Kidney epithelial cell (primary cell): ENCODE measurements at regions not wholly inside any gene's neighbourhood (a gene's known extent, or its start where the extent isn't known, plus 50 kb on each side); places are given as distances from the start of the nearest gene placed in this dataset.
"Not testable (repeated sequence)": the region's sequence is repeated elsewhere in the genome, so short reads cannot be mapped to it uniquely, and the experiment has no call there.

Experiments
- DNase-seq: peaks from one replicate; pipeline ENCODE4 v3.0.0-alpha.2; 2010; ENCODE audit warnings: low read depth
- H3K27me3 ChIP-seq: 2 replicates; pipeline ENCODE4 v1.6.0; 2011; ENCODE audit warnings: low read length; ENCODE audit not compliant: control insufficient read depth, insufficient read depth
- H3K36me3 ChIP-seq: 2 replicates; pipeline ENCODE4 v1.5.1; 2011; ENCODE audit warnings: low read length; ENCODE audit not compliant: control insufficient read depth, insufficient read depth
- H3K4me3 ChIP-seq: 2 replicates; pipeline ENCODE4 v1.5.1; 2011; ENCODE audit warnings: low read depth, mild to moderate bottlenecking, control low read depth, low read length
- TF ChIP-seq, protein P1 (sequence below): IDR thresholded peaks from 2 replicates; pipeline ENCODE4 v1.5.1; 2011; ENCODE audit warnings: mild to moderate bottlenecking, moderate library complexity, low read length, control low read depth, inconsistent platforms; ENCODE audit not compliant: insufficient read depth, poor library complexity, severe bottlenecking

DNA sequence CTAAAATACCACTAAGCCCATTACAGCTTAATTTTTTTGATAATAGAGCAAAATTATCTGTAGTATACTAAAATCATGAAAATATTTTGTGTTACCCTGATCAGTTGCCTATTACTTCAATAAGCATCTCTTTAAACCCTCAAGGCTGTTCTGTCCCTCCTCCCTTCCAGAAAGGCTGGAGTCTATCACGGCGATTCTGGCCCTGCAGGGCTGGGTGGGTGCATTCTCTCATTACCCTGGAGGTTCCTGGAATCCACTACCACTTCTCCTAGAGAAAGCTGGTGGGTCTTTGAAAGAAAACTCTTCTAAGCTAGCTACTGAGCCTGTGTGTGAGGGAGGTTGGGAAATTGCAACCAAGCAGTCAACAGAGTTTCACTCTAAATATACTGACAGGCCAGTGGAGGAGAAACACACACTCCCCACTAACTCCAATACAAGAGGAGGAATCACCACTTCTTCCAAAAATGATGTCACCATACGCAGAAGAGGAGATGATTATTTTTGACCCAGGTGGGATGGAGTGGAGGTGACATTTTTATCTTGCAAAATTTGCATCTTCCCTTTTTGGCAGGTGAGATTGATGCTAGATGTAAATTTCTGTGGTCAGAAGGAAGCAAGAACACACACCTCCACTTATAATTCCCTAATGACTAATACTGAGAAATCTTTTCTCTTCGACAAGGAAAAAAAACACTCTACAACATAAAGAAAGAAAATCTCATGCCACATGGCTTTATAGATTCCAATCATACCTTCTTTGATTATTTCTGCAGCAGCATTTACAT, 182.3 kb upstream of the PHACTR1 start:
- TF ChIP-seq, protein P1, sequence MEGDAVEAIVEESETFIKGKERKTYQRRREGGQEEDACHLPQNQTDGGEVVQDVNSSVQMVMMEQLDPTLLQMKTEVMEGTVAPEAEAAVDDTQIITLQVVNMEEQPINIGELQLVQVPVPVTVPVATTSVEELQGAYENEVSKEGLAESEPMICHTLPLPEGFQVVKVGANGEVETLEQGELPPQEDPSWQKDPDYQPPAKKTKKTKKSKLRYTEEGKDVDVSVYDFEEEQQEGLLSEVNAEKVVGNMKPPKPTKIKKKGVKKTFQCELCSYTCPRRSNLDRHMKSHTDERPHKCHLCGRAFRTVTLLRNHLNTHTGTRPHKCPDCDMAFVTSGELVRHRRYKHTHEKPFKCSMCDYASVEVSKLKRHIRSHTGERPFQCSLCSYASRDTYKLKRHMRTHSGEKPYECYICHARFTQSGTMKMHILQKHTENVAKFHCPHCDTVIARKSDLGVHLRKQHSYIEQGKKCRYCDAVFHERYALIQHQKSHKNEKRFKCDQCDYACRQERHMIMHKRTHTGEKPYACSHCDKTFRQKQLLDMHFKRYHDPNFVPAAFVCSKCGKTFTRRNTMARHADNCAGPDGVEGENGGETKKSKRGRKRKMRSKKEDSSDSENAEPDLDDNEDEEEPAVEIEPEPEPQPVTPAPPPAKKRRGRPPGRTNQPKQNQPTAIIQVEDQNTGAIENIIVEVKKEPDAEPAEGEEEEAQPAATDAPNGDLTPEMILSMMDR, result no peak
- no peaks in the 10 kb centered on the region for H3K27me3 ChIP-seq
- no peak overlapping the region for H3K4me3 ChIP-seq
- DNase-seq, result no peak
- no peaks in the 10 kb centered on the region for H3K36me3 ChIP-seq

DNA sequence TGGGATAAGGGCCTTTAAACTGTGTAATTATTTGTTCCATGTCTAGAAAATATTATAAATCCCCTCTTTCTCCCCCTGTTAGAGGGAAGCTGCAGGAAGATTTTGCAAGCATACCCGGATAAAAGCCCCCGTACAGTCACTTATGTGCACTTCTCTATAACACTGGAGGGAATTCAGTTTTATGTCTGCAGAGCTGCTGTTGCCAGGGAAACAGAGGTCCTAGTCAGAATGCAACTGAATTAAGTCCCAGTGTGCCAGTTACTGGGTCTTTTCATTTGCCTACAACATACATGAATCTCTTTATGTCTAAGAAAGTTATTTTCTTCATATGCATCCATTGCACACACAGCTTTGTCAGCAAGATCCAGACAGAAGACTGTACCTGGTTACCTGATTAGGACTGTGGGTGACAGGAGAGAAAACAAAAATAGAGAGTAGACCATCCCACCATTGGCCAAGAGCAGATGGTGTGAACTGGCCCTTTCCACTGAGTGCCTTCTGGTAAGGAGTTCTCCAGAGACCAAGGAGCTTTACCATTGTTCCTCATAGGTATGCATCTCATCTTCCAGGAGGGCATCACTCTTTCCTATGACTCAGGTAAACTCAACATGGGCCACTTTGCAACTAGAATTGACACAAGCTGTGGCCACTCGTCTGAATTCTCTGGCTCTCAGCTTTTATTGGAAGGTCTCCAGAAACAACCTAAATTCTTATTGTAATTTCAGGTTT, 180.8 kb upstream of the PHACTR1 start:
- Histone ChIP-seq H3K4me3 (no peak overlapping the region), H3K27me3 (no peaks in the 10 kb centered on the region), H3K36me3 (no peaks in the 10 kb centered on the region)
- no peak for DNase-seq
- TF ChIP-seq, protein P1, result no peak

- H3K36me3 ChIP-seq, result no peaks in the 10 kb centered on the region
- TF ChIP-seq, protein P1, result no peak
- no peaks in the 10 kb centered on the region for H3K27me3 ChIP-seq
- no peak for DNase-seq
- H3K4me3 ChIP-seq, result no peak overlapping the region
Observed at GRCh38 chr6:12536416-12536815, 180.2 kb upstream of the PHACTR1 start.

DNA sequence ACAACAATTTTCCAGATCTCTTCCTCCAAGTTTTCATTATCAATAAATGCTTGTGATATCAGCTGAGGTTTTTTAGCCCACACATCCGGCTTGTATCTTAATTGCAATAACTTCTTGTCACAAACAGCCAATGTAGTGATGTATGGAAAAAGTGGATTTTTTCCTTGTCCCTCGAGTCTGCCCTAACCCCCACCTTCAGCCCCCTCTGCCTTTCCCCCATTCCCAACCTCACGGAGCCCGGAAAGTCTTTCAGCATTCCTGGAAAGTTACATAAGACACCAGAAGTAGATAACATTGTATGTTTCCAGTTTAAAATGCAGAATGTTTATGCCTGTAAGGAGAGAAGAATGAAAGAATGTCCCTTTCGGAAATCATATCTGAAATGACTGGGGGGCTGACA, 179.2 kb upstream of the PHACTR1 start:
- H3K4me3 ChIP-seq, result no peak overlapping the region
- no peak for DNase-seq
- no peaks in the 10 kb centered on the region for H3K27me3 ChIP-seq
- TF ChIP-seq, protein P1, result no peak
- no peaks in the 10 kb centered on the region for H3K36me3 ChIP-seq

DNA sequence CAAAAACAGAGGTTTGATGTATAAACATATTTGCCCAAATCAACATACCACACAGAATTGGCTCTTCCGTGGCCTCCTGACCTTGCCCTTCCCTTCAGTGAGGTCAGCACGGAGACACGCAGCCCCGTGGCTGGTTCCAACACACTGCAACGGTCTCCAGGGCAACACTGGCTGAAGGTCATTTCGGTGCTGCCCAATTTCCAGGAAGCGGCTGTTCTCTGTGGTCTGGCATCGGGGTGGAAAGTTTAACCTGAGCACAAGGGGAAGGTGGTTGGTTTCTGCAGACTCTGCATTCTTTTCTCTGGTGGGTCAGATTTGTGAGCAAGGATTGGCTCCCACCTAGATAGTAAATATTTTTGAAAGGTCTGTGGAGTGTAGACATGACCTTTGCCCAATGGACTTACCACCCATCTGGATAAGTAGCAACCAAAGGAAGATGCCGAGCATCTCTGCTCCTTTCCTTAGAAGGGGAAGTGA, 177.6 kb upstream of the PHACTR1 start:
- DNase-seq, result no peak
- Histone ChIP-seq H3K27me3 (no peaks in the 10 kb centered on the region), H3K4me3 (no peak overlapping the region), H3K36me3 (no peaks in the 10 kb centered on the region)
- TF ChIP-seq, protein P1, result no peak

DNA sequence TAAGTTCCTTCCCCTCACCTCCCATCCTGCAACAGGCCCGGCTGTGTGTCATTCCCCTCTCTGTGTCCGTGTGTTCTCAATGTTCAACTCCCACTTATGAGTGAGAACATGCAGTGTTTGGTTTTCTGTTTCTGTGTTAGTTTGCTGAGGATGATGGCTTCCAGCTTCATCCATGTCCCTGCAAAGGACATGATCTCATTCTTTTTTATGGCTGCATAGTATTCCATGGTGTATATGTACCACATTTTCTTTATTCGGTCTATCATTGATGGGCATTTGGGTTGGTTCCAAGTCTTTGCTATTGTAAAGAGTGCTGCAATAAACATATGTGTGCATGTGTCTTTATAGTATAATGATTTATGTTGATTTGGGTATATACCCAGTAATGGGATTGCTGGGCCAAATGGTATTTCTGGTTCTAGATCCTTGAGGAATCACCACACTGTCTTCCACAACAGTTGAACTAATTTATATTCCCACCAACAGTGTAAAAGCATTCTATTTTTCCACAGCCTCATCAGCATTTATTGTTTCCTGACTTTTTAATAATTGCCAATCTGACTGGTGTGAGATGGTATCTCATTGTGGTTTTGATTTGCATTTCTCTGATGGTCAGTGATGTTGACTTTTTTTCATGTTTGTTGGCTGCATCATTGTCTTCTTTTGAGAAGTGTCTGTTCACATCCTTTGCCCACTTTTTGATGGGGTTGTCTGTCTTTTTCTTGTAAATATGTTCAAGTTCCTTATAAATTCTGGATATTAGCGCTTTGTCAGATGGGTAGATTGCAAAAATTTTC, 174.1 kb upstream of the PHACTR1 start:
- DNase-seq, H3K27me3 ChIP-seq, H3K36me3 ChIP-seq, H3K4me3 ChIP-seq: not testable (repeated sequence)
